GM12864 (cell line): ENCODE measurements at regions not wholly inside any gene's neighbourhood (a gene's known extent, or its start where the extent isn't known, plus 50 kb on each side); places are given as distances from the start of the nearest gene placed in this dataset.

Experiments
- DNase-seq: peaks from one replicate; pipeline ENCODE4 v3.0.0-alpha.2; 2011; ENCODE audit warnings: low read depth
- H3K4me3 ChIP-seq: 2 replicates; pipeline ENCODE4 v1.5.1; 2011; ENCODE audit warnings: mild to moderate bottlenecking, low read depth, low read length, control low read depth
- CTCF ChIP-seq: IDR thresholded peaks from 2 replicates; pipeline ENCODE4 v1.5.1; 2011; ENCODE audit warnings: low read depth, mild to moderate bottlenecking, moderate library complexity, low read length, control low read depth, inconsistent platforms; ENCODE audit errors: missing control alignments

GRCh38 chr2:217418544-217418943, 558.7 kb upstream of the TNP1 start:
- no peak for TF ChIP-seq CTCF
- no peak overlapping the region for H3K4me3 ChIP-seq
- no peak for DNase-seq

GRCh38 chr2:217418090-217418489, 558.2 kb upstream of the TNP1 start:
- no peak overlapping the region for H3K4me3 ChIP-seq
- no peak for DNase-seq
- no peak for TF ChIP-seq CTCF

GRCh38 chr2:217417536-217417935, 557.7 kb upstream of the TNP1 start:
- no peak for DNase-seq
- no peak overlapping the region for H3K4me3 ChIP-seq
- TF ChIP-seq CTCF: no peak

GRCh38 chr2:217415316-217415715, 555.5 kb upstream of the TNP1 start:
- TF ChIP-seq CTCF: no peak
- DNase-seq: no peak
- H3K4me3 ChIP-seq: no peak overlapping the region

- no peak for DNase-seq
- H3K4me3 ChIP-seq: no peak overlapping the region
- TF ChIP-seq CTCF: no peak
Observed at GRCh38 chr2:217414429-217414828, 554.6 kb upstream of the TNP1 start.

GRCh38 chr2:217413193-217413592, 553.3 kb upstream of the TNP1 start:
- DNase-seq: no peak
- no peak for TF ChIP-seq CTCF
- H3K4me3 ChIP-seq: no peak overlapping the region

GRCh38 chr2:217412721-217413120, 552.9 kb upstream of the TNP1 start:
- no peak for DNase-seq
- H3K4me3 ChIP-seq: no peak overlapping the region
- no peak for TF ChIP-seq CTCF
